ENCODE measurements at regions not wholly inside any gene's neighbourhood (a gene's known extent, or its start where the extent isn't known, plus 50 kb on each side); places are given as distances from the start of the nearest gene placed in this dataset.
"Not testable (repeated sequence)": the region's sequence is repeated elsewhere in the genome, so short reads cannot be mapped to it uniquely, and the experiment has no call there.

GRCh38 chrX:122641826-122642225 lies 542.3 kb upstream of the GRIA3 start:
- H3K36me3 ChIP-seq (replicated peaks; ENCODE audit: insufficient read depth, low read length) = no peaks in the 10 kb centered on the region
- H2AFZ ChIP-seq (ENCODE audit: low read length) = no peak overlapping the region
- no peaks in the 10 kb centered on the region for H3K27me3 ChIP-seq (replicated peaks; ENCODE audit: insufficient read depth, low read length)
- no peaks in the 10 kb centered on the region for H3K79me2 ChIP-seq (ENCODE audit: low read length)
- no peak for TF ChIP-seq EZH2 (optimal IDR thresholded peaks at IDR 0.05; ENCODE audit: low read depth, low read length)
- no peak for TF ChIP-seq EZH2phosphoT487 (IDR thresholded peaks at IDR 0.05; ENCODE audit: low read length)
- no peak for TF ChIP-seq CTCF (IDR thresholded peaks at IDR 0.05; ENCODE audit: low read length)
- H3K9ac ChIP-seq (ENCODE audit: low read length) = no peak overlapping the region
- H3K27ac ChIP-seq (ENCODE audit: low read length) = no peak overlapping the region
- H3K9me2 ChIP-seq (replicated peaks; ENCODE audit: insufficient read depth, low read length) = no peaks in the 10 kb centered on the region
- no peak overlapping the region for H3K4me3 ChIP-seq (ENCODE audit: low read length)
- no peaks in the 10 kb centered on the region for H3K9me3 ChIP-seq (replicated peaks; ENCODE audit: insufficient read depth, low read length)
- DNase-seq = no peak
- no peak overlapping the region for H3K4me2 ChIP-seq (ENCODE audit: low read depth, low read length)
- H3F3A ChIP-seq (ENCODE audit: insufficient read depth, low read length) = no peaks in the 10 kb centered on the region
- no peaks in the 10 kb centered on the region for H4K20me1 ChIP-seq (ENCODE audit: insufficient read depth, low read length)
- H3K4me1 ChIP-seq (ENCODE audit: low read length) = no peaks in the 10 kb centered on the region

DNA sequence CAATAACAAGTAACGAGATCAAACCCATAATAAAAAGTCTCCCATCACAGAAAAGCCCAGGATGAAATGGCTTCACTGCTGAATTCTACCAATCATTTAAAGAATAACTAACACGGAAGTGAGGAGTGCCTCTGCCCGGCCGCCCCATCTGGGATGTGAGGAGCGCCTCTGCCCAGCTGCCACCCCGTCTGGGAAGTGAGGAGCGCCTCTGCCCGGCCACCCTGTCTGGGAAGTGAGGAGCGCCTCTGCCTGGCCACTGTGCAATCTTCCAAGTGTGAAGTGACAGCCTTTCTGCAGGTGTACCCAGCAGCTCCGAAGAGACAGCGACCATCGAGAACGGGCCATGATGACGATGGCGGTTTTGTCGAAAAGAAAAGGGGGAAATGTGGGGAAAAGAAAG lies 528.8 kb upstream of the GRIA3 start:
- not testable (repeated sequence) for H3K4me3 ChIP-seq (ENCODE audit: low read length); H3K4me1 ChIP-seq (ENCODE audit: low read length); H4K20me1 ChIP-seq (ENCODE audit: insufficient read depth, low read length); H3F3A ChIP-seq (ENCODE audit: insufficient read depth, low read length); H3K9ac ChIP-seq (ENCODE audit: low read length); H3K27ac ChIP-seq (ENCODE audit: low read length); H2AFZ ChIP-seq (ENCODE audit: low read length); H3K27me3 ChIP-seq (replicated peaks; ENCODE audit: insufficient read depth, low read length); H3K4me2 ChIP-seq (ENCODE audit: low read depth, low read length); DNase-seq; H3K36me3 ChIP-seq (replicated peaks; ENCODE audit: insufficient read depth, low read length); H3K79me2 ChIP-seq (ENCODE audit: low read length); H3K9me3 ChIP-seq (replicated peaks; ENCODE audit: insufficient read depth, low read length); H3K9me2 ChIP-seq (replicated peaks; ENCODE audit: insufficient read depth, low read length)

DNA sequence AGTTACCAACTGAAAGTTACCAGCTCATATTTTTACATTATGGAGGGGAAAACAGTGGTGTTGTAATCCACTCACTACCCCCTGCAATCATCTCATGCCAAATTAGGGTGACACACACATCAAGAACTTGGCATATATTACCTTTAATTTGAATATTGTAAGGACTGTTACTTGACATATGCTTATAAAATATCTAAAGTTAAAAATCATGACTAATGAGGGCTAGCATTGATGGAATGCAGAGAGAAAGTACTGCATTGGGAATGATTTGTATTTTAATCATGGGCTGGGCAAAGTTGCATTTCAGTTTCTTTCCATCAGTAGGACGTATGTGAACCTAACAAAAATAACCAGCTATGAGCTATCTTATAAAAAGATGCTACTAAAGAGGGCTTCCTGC lies 517.5 kb upstream of the GRIA3 start:
- Histone ChIP-seq H3F3A (ENCODE audit: insufficient read depth, low read length) (no peaks in the 10 kb centered on the region), H3K9me2 (replicated peaks; ENCODE audit: insufficient read depth, low read length) (no peaks in the 10 kb centered on the region), H3K9me3 (replicated peaks; ENCODE audit: insufficient read depth, low read length) (no peaks in the 10 kb centered on the region), H3K36me3 (replicated peaks; ENCODE audit: insufficient read depth, low read length) (no peaks in the 10 kb centered on the region), H3K27me3 (replicated peaks; ENCODE audit: insufficient read depth, low read length) (no peaks in the 10 kb centered on the region), H3K4me1 (ENCODE audit: low read length) (no peaks in the 10 kb centered on the region), H3K27ac (ENCODE audit: low read length) (no peak overlapping the region), H4K20me1 (ENCODE audit: insufficient read depth, low read length) (no peaks in the 10 kb centered on the region), H3K4me2 (ENCODE audit: low read depth, low read length) (no peak overlapping the region), H3K4me3 (ENCODE audit: low read length) (no peak overlapping the region), H3K79me2 (ENCODE audit: low read length) (no peaks in the 10 kb centered on the region), H3K9ac (ENCODE audit: low read length) (no peak overlapping the region), H2AFZ (ENCODE audit: low read length) (no peak overlapping the region)
- TF ChIP-seq EZH2 (optimal IDR thresholded peaks at IDR 0.05; ENCODE audit: low read depth, low read length) (no peak), EZH2phosphoT487 (IDR thresholded peaks at IDR 0.05; ENCODE audit: low read length) (no peak), CTCF (IDR thresholded peaks at IDR 0.05; ENCODE audit: low read length) (no peak)
- no peak for DNase-seq

DNA sequence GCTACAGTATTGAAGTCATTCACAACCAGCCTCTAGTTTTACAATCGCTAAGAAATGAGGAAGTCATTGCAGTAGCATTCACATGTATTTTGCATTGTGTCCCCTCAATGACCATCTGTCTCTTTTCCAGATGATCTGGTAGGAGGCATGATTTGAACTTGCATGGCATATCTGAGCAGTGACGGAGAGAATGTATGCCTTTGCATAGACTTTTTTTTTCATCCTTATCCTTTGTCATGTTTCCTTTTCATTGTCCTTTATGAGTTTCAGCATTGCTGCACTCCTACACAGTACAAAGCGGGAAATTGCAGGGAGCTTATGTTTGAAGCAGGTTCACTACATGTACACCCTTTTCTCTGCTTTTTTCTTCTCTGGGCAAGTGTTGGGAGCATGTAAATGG lies 516.4 kb upstream of the GRIA3 start:
- Histone ChIP-seq H3K27me3 (replicated peaks; ENCODE audit: insufficient read depth, low read length) (no peaks in the 10 kb centered on the region), H3K4me2 (ENCODE audit: low read depth, low read length) (no peak overlapping the region), H3K9me2 (replicated peaks; ENCODE audit: insufficient read depth, low read length) (no peaks in the 10 kb centered on the region), H3K9ac (ENCODE audit: low read length) (no peak overlapping the region), H3F3A (ENCODE audit: insufficient read depth, low read length) (no peaks in the 10 kb centered on the region), H4K20me1 (ENCODE audit: insufficient read depth, low read length) (no peaks in the 10 kb centered on the region), H2AFZ (ENCODE audit: low read length) (no peak overlapping the region), H3K4me3 (ENCODE audit: low read length) (no peak overlapping the region), H3K4me1 (ENCODE audit: low read length) (no peaks in the 10 kb centered on the region), H3K27ac (ENCODE audit: low read length) (no peak overlapping the region), H3K79me2 (ENCODE audit: low read length) (no peaks in the 10 kb centered on the region), H3K9me3 (replicated peaks; ENCODE audit: insufficient read depth, low read length) (no peaks in the 10 kb centered on the region), H3K36me3 (replicated peaks; ENCODE audit: insufficient read depth, low read length) (no peaks in the 10 kb centered on the region)
- TF ChIP-seq EZH2phosphoT487 (IDR thresholded peaks at IDR 0.05; ENCODE audit: low read length) (no peak), CTCF (IDR thresholded peaks at IDR 0.05; ENCODE audit: low read length) (no peak), EZH2 (optimal IDR thresholded peaks at IDR 0.05; ENCODE audit: low read depth, low read length) (no peak)
- no peak for DNase-seq
